GF-D8 (cell line): ENCODE measurements at regions not wholly inside any gene's neighbourhood (a gene's known extent, or its start where the extent isn't known, plus 50 kb on each side); places are given as distances from the start of the nearest gene placed in this dataset.

Experiments
- DNase-seq: peaks from one replicate; lab custom pipeline; 2025; lab: John Stamatoyannopoulos, UW

DNA sequence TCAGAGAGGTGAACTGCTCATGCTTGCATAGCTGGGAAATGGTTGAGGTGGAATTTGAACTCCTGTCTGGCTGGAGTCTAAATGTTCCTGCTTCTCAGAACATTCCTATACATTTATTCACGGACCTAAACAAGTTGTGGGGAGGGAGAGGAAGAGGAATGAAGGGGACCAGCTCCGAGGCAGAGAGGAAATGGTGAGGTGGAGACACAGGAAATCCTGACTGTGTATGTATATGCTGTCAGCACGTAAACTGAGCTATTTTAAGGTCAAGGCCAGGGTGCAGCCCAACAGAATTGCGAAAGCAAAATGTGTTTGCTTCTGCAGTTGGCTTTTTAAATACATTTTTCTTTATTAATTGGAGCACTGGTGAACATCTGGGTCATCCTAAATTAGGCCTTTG, 74.1 kb upstream of the POMGNT2 start:
- DNase-seq, result peak; percentile 44

DNA sequence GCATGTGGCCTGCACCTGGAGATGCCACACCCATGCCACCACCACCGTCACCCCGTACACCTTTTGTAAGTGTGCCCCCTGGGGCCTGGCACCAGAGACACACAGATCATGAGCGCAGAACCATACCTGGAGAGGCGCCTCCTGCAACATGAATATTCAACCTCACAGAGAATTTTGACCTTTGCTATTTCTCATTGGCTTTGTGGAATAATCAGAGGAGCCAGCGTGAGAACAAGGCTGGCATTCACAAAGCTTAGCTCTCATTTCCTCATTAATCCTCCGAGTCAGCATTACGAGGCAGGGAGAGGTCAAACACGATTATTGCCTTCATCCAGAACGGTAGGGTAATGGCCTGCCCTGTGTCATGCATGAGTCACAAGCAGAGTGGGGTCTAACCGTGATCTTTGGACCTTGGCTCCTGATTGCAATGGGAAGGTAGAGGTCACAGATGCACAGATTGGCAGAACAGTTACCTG, 73.0 kb upstream of the POMGNT2 start:
- DNase-seq, result no peak

DNA sequence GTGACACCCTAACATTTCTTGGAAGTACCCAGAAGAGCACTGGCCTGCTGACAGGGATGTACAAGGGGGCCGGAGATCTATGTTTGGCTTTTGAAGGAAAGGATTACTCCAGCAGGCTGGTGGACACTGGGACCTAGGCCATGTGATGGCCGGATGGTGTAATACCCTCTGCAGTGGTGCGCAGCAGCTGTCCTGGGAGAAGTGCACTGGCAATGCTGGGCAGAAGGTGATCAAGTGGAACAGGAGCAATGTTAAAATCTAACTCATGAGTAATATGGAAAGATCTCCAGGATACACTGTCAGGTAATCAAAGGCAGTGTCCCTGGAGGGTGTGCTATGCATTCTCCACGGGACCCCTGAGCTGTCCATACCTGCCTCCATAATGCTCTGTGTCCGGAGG, 71.2 kb upstream of the POMGNT2 start:
- DNase-seq, result no peak

- no peak for DNase-seq
These were observed 70.8 kb upstream of the POMGNT2 start for GRCh38 chr3:43176666-43177065.

DNA sequence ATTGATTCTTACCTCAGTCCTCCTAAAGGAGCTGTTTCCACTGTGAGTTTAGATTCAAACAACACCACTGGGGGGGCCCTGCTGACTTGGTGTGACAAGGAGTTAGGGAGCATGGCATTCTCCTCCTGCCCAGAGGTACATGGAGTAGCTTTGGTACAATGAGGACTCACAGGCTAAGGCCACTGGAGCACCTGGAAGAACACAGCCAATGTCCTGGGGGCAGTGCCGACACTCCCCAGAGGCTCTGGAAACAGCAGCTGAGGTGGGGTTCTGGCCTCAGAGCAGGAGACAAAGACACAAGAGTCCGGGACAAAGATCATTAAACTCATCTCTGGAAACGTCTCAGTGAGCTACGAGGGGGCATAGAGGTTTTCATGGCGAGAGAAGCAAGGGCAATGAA, 69.7 kb upstream of the POMGNT2 start:
- no peak for DNase-seq

GRCh38 chr3:43173949-43174348, 68.1 kb upstream of the POMGNT2 start:
- no peak for DNase-seq

GRCh38 chr3:43171748-43172147, 65.9 kb upstream of the POMGNT2 start:
- DNase-seq, result no peak

GRCh38 chr3:43170553-43170952, 64.7 kb upstream of the POMGNT2 start:
- DNase-seq, result no peak

DNA sequence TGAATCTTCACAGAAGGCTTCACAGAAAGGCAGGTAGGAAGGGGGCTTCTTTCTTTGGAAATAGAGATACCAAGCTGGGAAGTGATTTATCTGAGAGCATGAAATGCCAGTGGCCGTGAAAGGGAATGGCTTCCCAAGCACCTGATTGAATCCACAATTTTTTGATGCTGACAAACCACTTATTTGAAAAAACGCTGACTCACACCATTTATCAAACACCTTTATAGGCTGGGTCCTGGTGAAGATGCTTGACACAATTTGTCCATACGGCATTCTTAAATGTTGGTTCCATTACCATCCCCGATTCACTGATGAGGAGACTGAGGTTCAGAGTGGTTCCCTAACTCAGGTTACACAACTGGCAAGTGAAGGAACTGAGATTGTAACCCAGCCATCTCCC, 64.1 kb upstream of the POMGNT2 start:
- DNase-seq, result no peak

GRCh38 chr3:43166406-43166805, 60.5 kb upstream of the POMGNT2 start:
- no peak for DNase-seq

GRCh38 chr3:43165786-43166185, 59.9 kb upstream of the POMGNT2 start:
- DNase-seq, result no peak

DNA sequence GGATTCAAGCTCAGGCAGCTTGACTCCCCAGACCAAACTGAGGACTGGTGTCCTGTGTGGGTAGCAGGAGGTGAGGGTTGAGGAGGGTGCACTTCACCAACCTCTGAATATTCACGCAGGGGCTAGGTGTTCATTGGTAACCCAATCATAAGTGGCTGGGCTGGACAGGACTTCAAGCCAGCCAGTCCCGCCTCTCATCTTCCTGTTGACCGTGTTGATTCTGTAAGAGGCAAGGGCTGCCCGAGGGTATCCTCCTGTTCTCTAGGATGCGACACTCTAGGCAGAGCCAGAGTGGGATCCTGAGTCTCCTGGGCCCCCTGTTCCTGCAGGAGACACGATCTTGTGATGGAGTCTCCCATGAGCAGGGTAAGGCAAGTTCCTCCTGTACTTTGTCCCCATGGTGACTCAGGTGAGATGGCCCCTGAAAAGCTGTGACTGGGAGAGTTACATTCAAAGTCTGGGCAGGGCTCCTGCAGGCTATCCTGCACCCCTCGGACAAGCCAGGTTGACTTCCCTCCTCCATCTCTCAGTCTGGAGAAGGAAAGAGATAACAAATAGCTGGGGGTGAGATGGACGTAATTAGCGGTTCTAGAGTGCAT, 58.1 kb upstream of the POMGNT2 start:
- no peak for DNase-seq

GRCh38 chr3:43162230-43163084, 56.6 kb upstream of the POMGNT2 start:
- no peak for DNase-seq

GRCh38 chr3:43161684-43162229, 55.9 kb upstream of the POMGNT2 start:
- DNase-seq, result no peak

DNA sequence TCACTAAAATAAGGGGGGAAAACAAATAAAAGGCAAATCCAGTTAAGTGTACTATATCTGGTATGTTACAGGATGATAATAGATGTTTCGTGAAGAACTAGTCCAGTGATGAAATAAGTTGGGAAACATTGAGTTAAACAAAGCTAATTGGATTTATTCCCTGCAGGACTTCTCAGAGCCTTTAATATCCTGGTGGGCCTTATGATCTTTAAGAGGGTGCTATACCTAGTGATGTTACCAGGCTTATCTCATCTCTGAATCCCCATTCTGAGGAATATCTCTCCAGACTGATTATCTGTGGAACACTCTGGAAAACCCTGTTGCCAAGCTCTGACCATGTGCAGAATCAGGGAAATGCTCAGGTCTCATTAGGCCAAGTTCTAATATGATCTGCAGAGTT, 54.8 kb upstream of the POMGNT2 start:
- no peak for DNase-seq

DNA sequence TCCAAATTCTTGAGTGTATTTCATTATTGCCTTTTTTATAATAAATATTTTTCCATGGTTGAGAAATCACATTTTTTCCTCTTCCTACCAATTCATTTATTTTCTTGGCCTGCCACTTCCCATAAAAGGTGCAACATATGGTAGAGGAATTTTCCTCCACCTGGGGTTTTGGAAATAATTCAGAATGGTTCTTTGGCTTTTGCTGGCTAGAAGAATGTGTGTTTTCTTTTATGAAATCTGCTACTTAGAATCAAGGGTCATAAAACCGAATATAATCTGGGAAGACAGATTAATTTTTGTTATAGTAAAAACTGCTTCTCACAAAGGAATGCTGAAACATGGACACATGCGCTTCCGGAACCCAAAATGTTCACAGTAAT, 54.0 kb upstream of the POMGNT2 start:
- DNase-seq, result no peak

- no peak for DNase-seq
These were observed 53.4 kb upstream of the POMGNT2 start for GRCh38 chr3:43159131-43159875.

DNA sequence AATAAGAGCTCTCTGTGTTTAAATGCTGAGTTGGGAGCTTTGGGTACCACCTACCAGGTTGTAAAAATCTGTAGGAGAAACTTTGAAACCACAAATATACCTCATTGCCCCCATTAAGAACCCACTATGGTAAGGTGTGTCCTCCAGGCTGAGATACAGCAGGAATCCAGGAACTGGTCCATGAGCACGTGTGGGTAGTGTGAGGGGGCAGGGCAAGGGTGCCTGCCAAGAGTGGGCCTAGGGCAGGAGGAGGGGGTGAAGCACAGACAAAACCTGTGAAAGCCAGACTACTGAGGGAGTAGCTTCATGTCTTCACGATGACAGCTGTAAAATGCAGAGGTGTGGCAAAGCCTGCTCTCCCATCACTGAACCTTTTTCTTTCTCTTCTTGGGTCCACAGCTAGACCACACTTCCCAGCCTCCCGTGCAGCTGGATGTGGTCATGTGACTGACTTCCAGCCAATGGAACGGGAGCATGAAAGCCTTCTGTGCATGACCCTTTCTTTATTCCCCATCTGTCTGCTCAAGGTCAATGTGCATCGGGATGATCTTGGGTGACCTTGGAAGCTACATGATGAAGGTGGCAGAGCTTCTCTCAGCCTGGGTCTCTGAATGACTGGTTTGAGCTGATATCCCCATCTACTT, 51.1 kb upstream of the POMGNT2 start:
- DNase-seq, result no peak

DNA sequence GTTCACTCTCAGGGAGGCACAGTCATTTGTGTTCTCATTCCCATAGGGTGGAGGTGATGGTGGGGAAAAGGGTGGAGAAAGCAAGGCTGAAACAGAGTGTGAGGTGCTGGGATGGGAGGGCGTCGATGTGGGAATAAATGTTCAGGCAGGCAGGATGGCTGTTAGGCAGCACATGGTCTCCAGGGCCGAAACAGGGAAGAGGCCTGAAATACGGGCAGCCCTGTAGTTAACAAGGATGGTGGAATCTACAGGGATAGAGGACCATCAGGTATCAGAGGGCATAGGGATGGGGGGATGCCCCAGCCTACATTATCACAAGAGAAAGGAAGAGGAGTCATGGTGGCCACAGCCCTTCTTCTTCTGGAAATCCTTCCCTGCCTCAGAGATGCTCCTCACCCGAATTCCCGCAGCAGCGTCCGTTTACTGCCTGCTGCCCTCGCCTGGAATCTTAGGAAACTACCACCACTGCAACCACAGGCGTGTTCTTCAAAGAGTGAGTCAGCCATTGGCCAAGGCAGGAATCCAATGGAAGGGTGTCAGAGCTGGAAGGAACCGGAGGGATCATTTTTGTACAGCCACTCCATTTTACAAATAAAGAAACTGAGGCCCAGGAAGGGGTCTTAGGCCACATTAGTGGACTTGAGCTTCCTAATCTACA, 49.7 kb upstream of the POMGNT2 start:
- DNase-seq, result no peak
